HG02642 (cell line): ENCODE measurements at regions not wholly inside any gene's neighbourhood (a gene's known extent, or its start where the extent isn't known, plus 50 kb on each side); places are given as distances from the start of the nearest gene placed in this dataset.

Experiments
- ATAC-seq: cut with Tn5 transposase; IDR thresholded peaks from one replicate; pipeline ENCODE4 v1.9.1; 2021; ENCODE audit warnings: mild to moderate bottlenecking; ENCODE audit not compliant: unreplicated experiment, poor library complexity

DNA sequence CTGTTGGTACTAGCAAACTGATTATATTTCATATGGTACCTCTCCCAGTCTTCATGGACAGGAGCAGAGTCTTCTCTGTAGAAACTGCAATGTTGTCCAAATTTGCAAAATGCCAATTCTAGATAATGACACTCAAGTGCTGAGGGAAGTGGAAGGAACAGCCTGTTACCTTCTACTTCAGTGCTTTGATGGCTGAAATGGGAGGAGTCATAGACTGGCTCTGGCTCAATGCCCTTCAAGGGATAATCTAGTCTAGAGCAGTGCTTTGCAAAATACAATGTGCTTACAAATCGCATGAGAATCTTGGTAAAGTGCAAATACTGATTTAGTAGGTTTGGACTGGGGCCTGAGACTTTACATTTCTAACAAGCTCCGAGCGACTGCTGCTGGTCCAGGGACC is 51.7 kb upstream of the ACP3 start:
- ATAC-seq, result no peak

DNA sequence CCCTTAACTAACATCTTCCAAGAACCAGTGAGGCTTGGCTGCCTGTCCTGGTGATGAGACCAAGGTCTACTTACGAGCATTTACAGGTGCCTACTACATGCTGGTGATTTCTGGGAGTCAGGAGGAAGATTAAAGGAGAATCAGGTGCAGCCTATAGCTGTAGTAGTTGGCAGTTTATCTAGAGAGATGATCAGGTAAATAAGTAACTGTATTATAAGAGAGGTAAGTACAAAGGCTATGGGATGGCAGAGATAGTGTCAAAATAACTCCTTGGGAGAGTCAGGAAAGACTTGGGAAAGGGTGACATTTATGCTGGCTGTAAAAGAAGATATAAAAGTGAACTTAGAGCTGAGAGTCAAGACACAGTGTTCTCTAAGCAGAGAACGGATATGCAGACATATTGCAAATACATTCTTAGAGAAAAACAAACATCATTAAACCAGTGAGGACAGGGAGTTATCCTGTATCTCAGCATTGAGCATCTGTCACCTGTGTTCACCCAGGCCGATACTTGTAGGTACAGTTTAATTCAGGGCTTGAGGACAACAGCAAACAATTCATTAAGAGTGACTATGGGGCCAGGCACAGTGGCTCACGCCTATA is 49.7 kb upstream of the ACP3 start:
- no peak for ATAC-seq
